Lower lobe of right lung (tissue), 2 donors: ENCODE measurements at regions not wholly inside any gene's neighbourhood (a gene's known extent, or its start where the extent isn't known, plus 50 kb on each side); places are given as distances from the start of the nearest gene placed in this dataset.

ENCODE experiments used
- ATAC-seq, 2 donors: fragments of 200-7000 bp; cut with Tn5 transposase; one replicate each; pipeline ENCODE4 v1.9.1; 2020 to 2022; ENCODE audit warnings: mild to moderate bottlenecking in 2 of 2, moderate library complexity in 2 of 2
- DNase-seq: peaks from one replicate; pipeline ENCODE4 v3.0.0-alpha.2; 2020
- H3K27ac ChIP-seq: fragments of 200-600 bp; one replicate; pipeline ENCODE4 v1.8.0; 2022
- H3K27me3 ChIP-seq: fragments of 200-600 bp; one replicate; pipeline ENCODE4 v1.8.0; 2022; ENCODE audit warnings: low read depth
- H3K36me3 ChIP-seq: fragments of 200-600 bp; one replicate; pipeline ENCODE4 v1.8.0; 2022; ENCODE audit warnings: mild to moderate bottlenecking
- H3K4me1 ChIP-seq: fragments of 200-600 bp; one replicate; pipeline ENCODE4 v1.8.0; 2022
- H3K4me3 ChIP-seq: fragments of 200-600 bp; one replicate; pipeline ENCODE4 v1.8.0; 2022; ENCODE audit warnings: mild to moderate bottlenecking
- H3K9me3 ChIP-seq: fragments of 200-600 bp; one replicate; pipeline ENCODE4 v1.8.0; 2022
- CTCF ChIP-seq: fragments of 200-600 bp; IDR thresholded peaks from one replicate; pipeline ENCODE4 v1.8.0; 2022; ENCODE audit warnings: antibody characterized with exemption, mild to moderate bottlenecking
- intact Hi-C: fragments of 100-400 bp; cut with DNase I; formaldehyde crosslinking; loops from one replicate; pipeline ENCODE4 v1.11.0; 2022
- donor health status: DM: no; HTN: yes; CAD: no; lungs with severe emphysema.

- Histone ChIP-seq H3K27ac (no peak overlapping the region), H3K9me3 (no peaks in the 10 kb centered on the region), H3K36me3 (no peaks in the 10 kb centered on the region), H3K4me1 (peaks cover 9% of the 10 kb centered on the region), H3K27me3 (no peaks in the 10 kb centered on the region), H3K4me3 (no peak overlapping the region)
- no peak for TF ChIP-seq CTCF
- ATAC-seq (peak in 1 of 2 donors; percentile 8), DNase-seq (no peak)
- intact Hi-C loops: no loop called here
Observed at GRCh38 chr2:133841900-133842299, 273.6 kb upstream of the NCKAP5 start.

GRCh38 chr2:133842446-133842845 is 274.2 kb upstream of the NCKAP5 start:
- no peak overlapping the region for H3K4me3 ChIP-seq
- no peaks in the 10 kb centered on the region for H3K36me3 ChIP-seq
- DNase-seq (no peak), ATAC-seq (no peak)
- intact Hi-C loops: no loop called here
- no peak overlapping the region for H3K27ac ChIP-seq
- H3K9me3 ChIP-seq: no peaks in the 10 kb centered on the region
- H3K27me3 ChIP-seq: no peaks in the 10 kb centered on the region
- H3K4me1 ChIP-seq: peaks cover 9% of the 10 kb centered on the region
- no peak for TF ChIP-seq CTCF

GRCh38 chr2:133843091-133843490 is 274.8 kb upstream of the NCKAP5 start:
- no peak for TF ChIP-seq CTCF
- no peak for ATAC-seq
- Histone ChIP-seq H3K36me3 (no peaks in the 10 kb centered on the region), H3K27me3 (no peaks in the 10 kb centered on the region), H3K4me1 (peaks cover 9% of the 10 kb centered on the region), H3K9me3 (no peaks in the 10 kb centered on the region), H3K4me3 (no peak overlapping the region), H3K27ac (no peak overlapping the region)
- intact Hi-C loops: no loop called here
- DNase-seq: no peak

- peaks cover 9% of the 10 kb centered on the region for H3K4me1 ChIP-seq
- H3K9me3 ChIP-seq: no peaks in the 10 kb centered on the region
- no peak for TF ChIP-seq CTCF
- ATAC-seq: no peak
- no peaks in the 10 kb centered on the region for H3K36me3 ChIP-seq
- no peak overlapping the region for H3K27ac ChIP-seq
- H3K4me3 ChIP-seq: no peak overlapping the region
- DNase-seq: no peak
- H3K27me3 ChIP-seq: no peaks in the 10 kb centered on the region
- intact Hi-C loops: no loop called here
Observed at GRCh38 chr2:133843551-133843950, 275.3 kb upstream of the NCKAP5 start.

GRCh38 chr2:133844214-133844892 is 276.1 kb upstream of the NCKAP5 start:
- Histone ChIP-seq H3K9me3 (no peaks in the 10 kb centered on the region), H3K4me1 (peaks cover 9% of the 10 kb centered on the region), H3K4me3 (no peak overlapping the region), H3K27me3 (no peaks in the 10 kb centered on the region), H3K27ac (no peak overlapping the region), H3K36me3 (no peaks in the 10 kb centered on the region)
- TF ChIP-seq CTCF: peak; percentile 87
- DNase-seq (peak; percentile 50), ATAC-seq (peak; percentile 85 to 86)
- intact Hi-C loops: no loop called here
